Activated CD4-positive, alpha-beta T cell treated with anti-CD3 and anti-CD28 coated beads, Interleukin-2, amount 50 U/mL, for 16 hours (primary cell): ENCODE measurements at regions not wholly inside any gene's neighbourhood (a gene's known extent, or its start where the extent isn't known, plus 50 kb on each side); places are given as distances from the start of the nearest gene placed in this dataset.
"Not testable (repeated sequence)": the region's sequence is repeated elsewhere in the genome, so short reads cannot be mapped to it uniquely, and the experiment has no call there.

Source experiments
- DNase-seq: peaks from one replicate; pipeline ENCODE4 v3.0.0-alpha.2; 2020

GRCh38 chrX:87961471-87961870 lies 443.9 kb downstream of the KLHL4 start:
- DNase-seq: no peak

GRCh38 chrX:87968118-87968517 lies 450.5 kb downstream of the KLHL4 start:
- DNase-seq: no peak

GRCh38 chrX:87972121-87972520 lies 454.5 kb downstream of the KLHL4 start:
- DNase-seq: not testable (repeated sequence)

- DNase-seq: no peak
These were observed 457.8 kb downstream of the KLHL4 start for GRCh38 chrX:87975365-87975764.

GRCh38 chrX:88007873-88008272 lies 490.3 kb downstream of the KLHL4 start:
- DNase-seq: not testable (repeated sequence)

GRCh38 chrX:88024022-88024421 lies 506.4 kb downstream of the KLHL4 start:
- no peak for DNase-seq

- no peak for DNase-seq
These were observed 554.9 kb downstream of the KLHL4 start for GRCh38 chrX:88072339-88073030.

- DNase-seq: no peak
These were observed 584.4 kb downstream of the KLHL4 start for GRCh38 chrX:88101968-88102367.

GRCh38 chrX:88135735-88136134 lies 611.3 kb upstream of the CPXCR1 start:
- DNase-seq: no peak

GRCh38 chrX:88136328-88136727 lies 610.7 kb upstream of the CPXCR1 start:
- no peak for DNase-seq

- DNase-seq: no peak
These were observed 600.4 kb upstream of the CPXCR1 start for GRCh38 chrX:88146577-88146976.

- no peak for DNase-seq
These were observed 576.5 kb upstream of the CPXCR1 start for GRCh38 chrX:88170553-88170952.

- not testable (repeated sequence) for DNase-seq
These were observed 573.0 kb upstream of the CPXCR1 start for GRCh38 chrX:88173932-88174440.

- no peak for DNase-seq
These were observed 544.9 kb upstream of the CPXCR1 start for GRCh38 chrX:88202149-88202548.

GRCh38 chrX:88244066-88244465 lies 503.0 kb upstream of the CPXCR1 start:
- no peak for DNase-seq

- DNase-seq: no peak
These were observed 462.2 kb upstream of the CPXCR1 start for GRCh38 chrX:88284844-88285243.

GRCh38 chrX:88313972-88314371 lies 433.1 kb upstream of the CPXCR1 start:
- DNase-seq: not testable (repeated sequence)

GRCh38 chrX:88325634-88326033 lies 421.4 kb upstream of the CPXCR1 start:
- DNase-seq: no peak

- no peak for DNase-seq
These were observed 391.8 kb upstream of the CPXCR1 start for GRCh38 chrX:88355252-88355651.

GRCh38 chrX:88366314-88366713 lies 380.7 kb upstream of the CPXCR1 start:
- no peak for DNase-seq

GRCh38 chrX:88378406-88378805 lies 368.6 kb upstream of the CPXCR1 start:
- no peak for DNase-seq

- no peak for DNase-seq
These were observed 349.5 kb upstream of the CPXCR1 start for GRCh38 chrX:88397551-88397950.

GRCh38 chrX:88416002-88416401 lies 331.0 kb upstream of the CPXCR1 start:
- DNase-seq: no peak

GRCh38 chrX:88416965-88417364 lies 330.1 kb upstream of the CPXCR1 start:
- DNase-seq: no peak

- DNase-seq: no peak
These were observed 323.0 kb upstream of the CPXCR1 start for GRCh38 chrX:88424071-88424470.
